NCI-H2196 treated with DMSO at 0.1 percent for 48 hours (cell line): ENCODE measurements at regions not wholly inside any gene's neighbourhood (a gene's known extent, or its start where the extent isn't known, plus 50 kb on each side); places are given as distances from the start of the nearest gene placed in this dataset.

Experiments used
- DNase-seq: peaks from one replicate; lab custom pipeline; 2025; ENCODE audit not compliant: unreplicated experiment; lab: John Stamatoyannopoulos, UW

- DNase-seq = no peak
These were observed 976.9 kb downstream of the BRD1 start for GRCh38 chr22:48850658-48851287.

GRCh38 chr22:48849963-48850657 lies 977.6 kb downstream of the BRD1 start:
- DNase-seq = no peak

- no peak for DNase-seq
These were observed 978.3 kb downstream of the BRD1 start for GRCh38 chr22:48849219-48849912.

- no peak for DNase-seq
These were observed 981.5 kb downstream of the BRD1 start for GRCh38 chr22:48846200-48846599.

DNA sequence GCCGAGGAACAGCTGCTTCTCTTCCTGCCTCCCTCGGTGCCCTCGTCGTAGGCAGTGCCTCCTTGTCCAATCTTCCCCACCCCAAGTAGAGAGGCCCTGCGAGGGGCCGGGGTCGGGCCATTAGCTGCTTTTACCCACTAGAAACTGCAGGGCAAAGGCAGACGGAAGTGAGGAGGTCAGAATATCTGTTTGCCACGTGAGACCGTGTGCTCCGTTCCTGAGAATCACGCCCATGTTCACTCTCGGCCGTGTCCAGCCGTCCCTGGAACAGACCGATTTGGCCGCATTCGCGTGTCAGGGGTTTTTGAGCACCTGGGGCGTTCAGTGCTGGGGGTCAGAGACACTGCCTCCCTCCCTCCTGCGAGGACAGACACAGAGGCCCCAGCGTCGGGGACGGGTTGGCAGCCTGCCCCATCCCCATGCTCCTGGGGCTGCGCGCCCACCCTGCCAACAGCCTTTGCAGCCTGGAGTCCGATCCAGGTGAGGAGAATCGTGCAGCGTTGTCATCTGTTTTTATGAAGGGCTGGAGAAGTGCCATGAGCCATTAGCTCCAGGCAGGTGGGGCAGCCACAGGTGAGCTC lies 982.2 kb downstream of the BRD1 start:
- no peak for DNase-seq

- DNase-seq = no peak
These were observed 983.5 kb downstream of the BRD1 start for GRCh38 chr22:48844056-48844675.

DNA sequence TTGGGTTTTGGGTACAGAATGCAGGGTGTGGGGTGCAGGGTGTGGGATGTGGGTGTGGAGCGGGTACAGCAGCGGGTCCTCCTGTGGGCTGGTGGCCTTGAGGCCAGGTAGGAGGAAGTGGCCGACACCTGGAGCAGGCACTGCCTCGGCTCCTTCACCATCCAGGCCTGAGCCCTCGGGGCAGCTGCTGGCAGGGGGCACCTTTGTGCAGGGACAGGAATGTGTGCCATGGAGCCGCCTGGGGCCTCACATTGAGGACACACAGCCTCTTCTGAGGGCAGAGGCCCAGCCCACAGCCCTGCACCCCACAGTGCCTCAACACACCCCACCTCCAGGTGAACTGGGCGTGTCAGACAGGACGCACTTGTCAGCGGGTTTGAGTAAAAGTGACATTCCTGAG lies 984.0 kb downstream of the BRD1 start:
- DNase-seq = no peak

DNA sequence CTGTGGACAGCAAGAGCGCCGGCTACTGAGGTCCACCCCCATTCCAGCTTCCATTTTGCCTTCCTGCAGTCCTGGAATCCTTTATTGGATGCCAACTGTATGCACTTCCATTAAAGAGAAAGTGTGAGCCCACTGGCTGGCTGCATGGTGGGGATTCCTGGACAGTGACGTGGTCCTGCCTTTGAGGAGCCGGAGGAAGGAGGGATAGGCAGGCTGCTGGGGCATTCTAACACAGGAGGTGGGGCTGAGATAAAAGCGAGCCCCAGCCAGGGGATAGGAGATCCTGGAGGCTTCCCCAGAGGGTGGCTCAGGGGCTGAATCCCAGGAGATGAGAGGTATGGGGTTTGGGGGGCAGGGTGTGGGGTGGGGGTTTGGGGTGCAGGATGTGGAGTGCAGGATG lies 984.7 kb downstream of the BRD1 start:
- no peak for DNase-seq

GRCh38 chr22:48842583-48842945 lies 985.1 kb downstream of the BRD1 start:
- no peak for DNase-seq

- no peak for DNase-seq
These were observed 985.6 kb downstream of the BRD1 start for GRCh38 chr22:48841881-48842582.

DNA sequence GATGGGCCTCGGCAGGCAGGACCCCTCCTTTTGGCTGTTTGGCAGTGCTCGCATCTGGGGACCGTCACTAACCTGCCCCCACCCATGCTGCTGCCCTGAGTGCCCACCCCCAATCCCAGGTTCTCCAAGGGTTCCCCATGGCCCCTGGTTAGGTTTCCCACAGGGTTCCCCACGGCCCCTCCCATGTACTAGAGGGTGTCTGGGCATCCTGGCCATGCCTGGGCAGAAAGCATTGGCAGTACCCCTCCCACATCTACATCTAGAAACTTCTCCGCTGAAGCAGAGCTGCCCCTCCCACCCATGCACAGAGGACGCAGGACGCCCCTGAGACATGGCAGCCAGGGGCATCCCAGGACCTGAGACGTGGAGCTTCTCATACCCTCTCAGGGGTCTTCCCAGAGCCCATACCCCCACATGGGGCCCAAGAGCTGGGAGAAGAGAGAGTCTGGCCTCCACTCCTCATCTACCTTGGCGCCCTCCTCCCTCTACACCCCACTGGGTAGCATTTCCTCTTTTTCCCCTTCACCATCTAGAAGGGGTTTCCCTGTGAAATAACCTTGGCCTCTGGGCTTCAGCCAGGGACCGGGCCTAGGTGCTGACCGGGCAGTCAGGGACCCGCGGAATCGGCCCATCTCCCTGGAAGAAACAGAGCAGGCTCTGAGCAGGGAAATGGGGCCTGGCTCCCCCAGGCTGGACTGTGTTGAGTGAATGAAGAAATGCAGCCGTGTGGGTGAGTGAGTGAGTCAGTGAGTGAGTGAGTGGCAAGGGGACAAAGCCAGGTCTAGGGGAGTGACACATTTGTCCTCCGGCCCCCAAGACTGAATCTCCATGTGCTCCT lies 987.3 kb downstream of the BRD1 start:
- no peak for DNase-seq

DNA sequence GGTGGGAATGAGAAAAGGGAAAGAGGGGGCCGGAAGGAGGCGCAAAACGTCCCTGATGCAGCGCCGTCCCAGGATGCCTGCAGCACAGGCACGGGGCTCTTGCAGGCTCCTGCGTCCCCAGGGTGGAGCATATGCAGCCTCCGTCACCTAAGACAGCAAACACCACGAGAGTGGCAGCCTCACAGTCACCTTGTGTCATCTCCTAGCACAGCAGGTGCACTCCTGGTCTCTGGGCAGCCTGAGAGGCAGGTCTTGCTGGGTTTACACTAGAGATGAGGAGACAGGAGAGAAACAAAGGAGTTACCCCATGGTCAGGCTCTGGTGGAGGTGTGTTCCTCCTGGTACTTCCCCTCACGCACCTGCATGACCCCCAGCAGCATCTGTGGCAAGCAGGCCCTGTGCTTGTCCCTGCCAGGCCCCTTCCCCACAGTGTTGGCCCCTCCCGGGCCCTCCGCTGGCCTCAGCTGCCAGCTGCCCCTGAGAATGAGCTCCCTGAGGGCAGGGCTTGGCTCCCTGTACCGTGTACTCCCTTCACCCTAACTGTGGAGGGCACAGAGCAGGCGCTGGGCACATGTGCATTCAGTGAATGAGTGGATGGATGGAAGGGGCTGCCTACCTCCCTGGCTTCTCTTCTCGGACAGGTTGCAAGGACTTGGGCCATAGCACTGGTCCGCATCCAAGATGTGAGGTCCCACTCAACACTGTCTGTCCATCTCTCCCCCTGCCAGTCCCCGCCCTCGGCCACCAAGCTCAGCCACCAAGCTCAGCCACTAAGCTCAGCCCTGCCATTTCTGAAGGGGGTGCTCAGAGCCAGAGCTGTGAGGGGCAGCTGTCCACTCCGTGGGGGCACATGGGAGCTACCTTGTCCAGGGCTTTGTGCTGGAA lies 988.6 kb downstream of the BRD1 start:
- no peak for DNase-seq

DNA sequence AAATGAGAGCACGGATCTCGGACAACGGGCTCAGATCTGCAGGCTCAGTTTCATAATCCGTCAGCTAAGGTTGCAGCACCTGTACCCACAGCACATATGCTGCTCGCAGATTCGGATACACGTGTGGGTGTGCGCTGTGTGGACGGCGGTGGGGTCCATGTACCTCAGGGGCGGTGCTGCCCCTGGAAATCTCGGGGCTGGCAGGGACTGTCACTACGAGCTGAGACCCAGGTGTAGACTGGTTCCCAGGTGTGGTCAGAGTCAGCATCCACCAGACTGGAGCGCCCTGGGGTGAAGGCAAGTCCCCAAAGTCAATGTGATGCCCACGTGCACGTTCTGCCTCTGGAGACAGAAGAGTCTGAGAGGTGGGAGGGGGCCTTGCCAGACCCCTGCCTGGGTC lies 989.3 kb downstream of the BRD1 start:
- DNase-seq = no peak

GRCh38 chr22:48837341-48837935 lies 990.2 kb downstream of the BRD1 start:
- DNase-seq = no peak

- no peak for DNase-seq
These were observed 990.9 kb downstream of the BRD1 start for GRCh38 chr22:48836673-48837340.

- no peak for DNase-seq
These were observed 991.6 kb downstream of the BRD1 start for GRCh38 chr22:48835857-48836672.

DNA sequence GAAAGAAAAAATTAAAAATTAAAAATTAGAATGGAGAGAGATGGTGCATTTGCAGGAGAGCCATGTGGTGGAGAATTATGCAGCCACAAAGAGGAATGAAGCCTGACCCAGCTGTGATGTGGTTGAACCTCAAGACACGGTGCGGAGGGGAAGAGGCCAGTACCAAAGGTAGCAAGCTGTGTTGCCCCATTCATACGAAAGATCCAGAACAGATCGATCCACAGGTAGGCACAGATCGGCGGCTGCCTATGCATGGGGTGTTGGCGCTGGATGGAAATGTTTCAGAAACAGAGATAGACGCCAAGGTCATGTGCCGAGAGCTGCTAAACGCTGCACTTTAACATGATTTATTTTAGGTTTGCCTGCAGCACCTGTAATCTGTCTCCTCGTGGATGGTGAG lies 992.3 kb downstream of the BRD1 start:
- no peak for DNase-seq
